ENCODE measurements at regions not wholly inside any gene's neighbourhood (a gene's known extent, or its start where the extent isn't known, plus 50 kb on each side); places are given as distances from the start of the nearest gene placed in this dataset.

DNA sequence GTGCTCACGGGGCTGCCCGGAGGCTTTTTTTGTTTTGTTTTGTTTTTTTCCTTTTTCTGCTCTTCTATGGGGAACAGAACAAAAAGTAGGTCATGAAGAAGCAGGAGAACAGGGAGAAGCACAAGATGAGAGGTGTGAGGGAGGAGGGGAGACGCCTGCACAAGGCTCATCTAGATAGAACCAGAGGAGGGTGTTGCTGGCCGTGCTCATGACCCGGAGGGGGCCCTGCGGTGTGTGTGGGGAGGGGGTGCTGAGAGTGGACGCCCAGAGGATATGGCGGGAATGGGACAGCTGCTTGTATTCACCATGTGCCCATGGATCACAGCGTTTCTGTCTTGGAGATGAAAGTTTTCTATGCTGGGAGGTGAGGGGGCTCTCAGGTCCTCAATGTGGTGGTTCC, 183.7 kb downstream of the FOXL1 start:
- no peak for DNase-seq (ENCODE audit: low read depth)
- peak overlapping the region; percentile 28 for H3K4me3 ChIP-seq (ENCODE audit: control insufficient read depth, low read depth, low read length)
- TF ChIP-seq, protein P1, sequence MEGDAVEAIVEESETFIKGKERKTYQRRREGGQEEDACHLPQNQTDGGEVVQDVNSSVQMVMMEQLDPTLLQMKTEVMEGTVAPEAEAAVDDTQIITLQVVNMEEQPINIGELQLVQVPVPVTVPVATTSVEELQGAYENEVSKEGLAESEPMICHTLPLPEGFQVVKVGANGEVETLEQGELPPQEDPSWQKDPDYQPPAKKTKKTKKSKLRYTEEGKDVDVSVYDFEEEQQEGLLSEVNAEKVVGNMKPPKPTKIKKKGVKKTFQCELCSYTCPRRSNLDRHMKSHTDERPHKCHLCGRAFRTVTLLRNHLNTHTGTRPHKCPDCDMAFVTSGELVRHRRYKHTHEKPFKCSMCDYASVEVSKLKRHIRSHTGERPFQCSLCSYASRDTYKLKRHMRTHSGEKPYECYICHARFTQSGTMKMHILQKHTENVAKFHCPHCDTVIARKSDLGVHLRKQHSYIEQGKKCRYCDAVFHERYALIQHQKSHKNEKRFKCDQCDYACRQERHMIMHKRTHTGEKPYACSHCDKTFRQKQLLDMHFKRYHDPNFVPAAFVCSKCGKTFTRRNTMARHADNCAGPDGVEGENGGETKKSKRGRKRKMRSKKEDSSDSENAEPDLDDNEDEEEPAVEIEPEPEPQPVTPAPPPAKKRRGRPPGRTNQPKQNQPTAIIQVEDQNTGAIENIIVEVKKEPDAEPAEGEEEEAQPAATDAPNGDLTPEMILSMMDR (conservative IDR thresholded peaks at IDR 0.05; ENCODE audit: control insufficient read depth, insufficient read depth, low read depth, low read length): no peak

DNA sequence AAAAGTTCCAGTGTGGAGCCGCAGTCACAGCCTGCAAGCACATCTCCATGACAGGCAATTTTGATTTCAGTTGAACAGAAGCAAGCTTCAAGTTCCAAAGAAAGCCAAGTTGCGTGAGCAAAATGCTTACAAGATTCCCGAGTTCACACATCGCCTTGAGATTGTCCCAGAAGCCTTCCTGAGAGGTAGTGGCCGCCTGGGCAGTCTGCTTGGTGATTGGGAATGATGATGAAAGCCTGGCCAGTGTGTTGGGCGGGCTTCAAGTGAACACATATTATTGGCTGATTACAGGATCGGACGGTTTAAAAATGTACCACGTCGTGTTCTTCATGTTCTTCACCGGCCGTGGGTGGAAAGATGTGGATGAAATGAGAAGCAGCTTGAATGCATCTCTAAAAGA, 185.5 kb downstream of the FOXL1 start:
- H3K4me3 ChIP-seq (ENCODE audit: control insufficient read depth, low read depth, low read length): peak overlapping the region; percentile 12
- peak; percentile 36 for DNase-seq (ENCODE audit: low read depth)
- TF ChIP-seq, protein P1 (conservative IDR thresholded peaks at IDR 0.05; ENCODE audit: control insufficient read depth, insufficient read depth, low read depth, low read length): no peak

DNA sequence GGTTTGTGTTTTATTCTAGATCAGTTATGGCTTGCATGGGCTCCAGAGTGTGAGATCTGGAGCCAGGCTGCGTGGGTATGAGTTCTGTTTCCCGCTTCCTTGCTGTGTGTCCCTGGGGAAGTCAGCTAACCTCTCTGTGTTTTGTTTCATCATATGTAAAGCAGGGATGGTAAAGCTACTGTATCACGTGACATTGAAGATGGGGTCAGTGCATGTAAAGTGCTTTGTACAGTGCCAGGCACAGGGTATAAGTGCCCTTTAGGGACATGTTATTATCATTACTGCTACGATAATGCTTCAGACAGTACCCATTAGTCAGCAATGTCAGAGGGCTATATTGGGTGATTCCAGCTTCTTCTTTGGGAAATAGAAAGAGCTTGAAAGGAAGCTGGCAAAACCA, 186.2 kb downstream of the FOXL1 start:
- TF ChIP-seq, protein P1 (conservative IDR thresholded peaks at IDR 0.05; ENCODE audit: control insufficient read depth, insufficient read depth, low read depth, low read length): no peak

DNA sequence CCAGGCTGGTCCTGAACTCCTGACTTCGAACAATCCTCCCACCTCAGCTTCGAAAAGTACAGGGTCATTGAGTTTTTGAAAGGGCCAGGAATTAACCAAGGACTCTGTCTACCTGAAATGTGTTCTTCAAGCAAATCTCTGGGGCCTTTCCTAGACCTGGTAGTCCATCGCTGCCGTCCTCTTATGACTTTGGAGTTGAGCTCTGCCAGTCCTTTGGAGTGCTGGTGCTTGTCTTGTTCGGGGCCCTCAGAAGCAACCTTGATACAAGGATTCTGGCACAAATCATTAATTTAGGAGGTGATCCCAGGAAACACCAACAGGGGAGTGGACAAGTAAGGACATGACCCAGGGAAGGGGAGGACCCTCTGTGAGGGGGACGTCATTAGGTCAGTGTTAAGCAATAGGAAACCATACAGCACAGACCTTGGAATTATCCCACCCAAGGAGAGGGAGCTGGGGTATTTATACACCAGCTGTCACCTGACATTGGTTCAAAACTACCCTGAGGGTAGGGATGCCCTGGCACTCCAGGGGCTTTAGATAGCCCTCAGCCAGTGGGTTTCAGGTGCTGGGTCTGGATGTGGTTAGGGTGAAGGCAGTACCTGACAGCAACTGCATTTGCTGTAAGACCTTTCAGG, 187.2 kb downstream of the FOXL1 start:
- TF ChIP-seq, protein P1 (conservative IDR thresholded peaks at IDR 0.05; ENCODE audit: control insufficient read depth, insufficient read depth, low read depth, low read length): no peak
- no peak for DNase-seq (ENCODE audit: low read depth)
- no peak overlapping the region for H3K4me3 ChIP-seq (ENCODE audit: control insufficient read depth, low read depth, low read length)

More for the DNA sequence above, 186.2 kb downstream of the FOXL1 start:
- DNase-seq (ENCODE audit: low read depth): no peak
- H3K4me3 ChIP-seq (ENCODE audit: control insufficient read depth, low read depth, low read length): no peak overlapping the region

DNA sequence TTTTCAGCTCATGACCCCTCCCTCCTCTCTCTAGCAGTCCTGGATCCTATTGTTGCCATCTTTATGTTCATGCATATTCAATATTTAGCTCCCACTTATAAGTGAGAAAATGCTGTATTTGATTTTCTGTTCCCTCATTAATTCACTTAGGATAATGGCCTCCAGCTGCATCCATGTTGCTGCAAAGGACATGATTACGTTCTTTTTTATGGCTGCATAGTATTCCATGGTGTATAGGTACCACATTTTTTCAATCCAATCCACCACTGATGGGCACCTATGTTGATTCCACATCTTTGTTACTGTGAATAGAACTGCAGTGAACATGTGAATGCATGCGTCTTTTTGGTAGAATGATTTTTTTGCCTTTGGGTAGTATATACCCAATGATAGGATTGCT, 188.4 kb downstream of the FOXL1 start:
- TF ChIP-seq, protein P1 (conservative IDR thresholded peaks at IDR 0.05; ENCODE audit: control insufficient read depth, insufficient read depth, low read depth, low read length): no peak
- no peak overlapping the region for H3K4me3 ChIP-seq (ENCODE audit: control insufficient read depth, low read depth, low read length)
- DNase-seq (ENCODE audit: low read depth): no peak

DNA sequence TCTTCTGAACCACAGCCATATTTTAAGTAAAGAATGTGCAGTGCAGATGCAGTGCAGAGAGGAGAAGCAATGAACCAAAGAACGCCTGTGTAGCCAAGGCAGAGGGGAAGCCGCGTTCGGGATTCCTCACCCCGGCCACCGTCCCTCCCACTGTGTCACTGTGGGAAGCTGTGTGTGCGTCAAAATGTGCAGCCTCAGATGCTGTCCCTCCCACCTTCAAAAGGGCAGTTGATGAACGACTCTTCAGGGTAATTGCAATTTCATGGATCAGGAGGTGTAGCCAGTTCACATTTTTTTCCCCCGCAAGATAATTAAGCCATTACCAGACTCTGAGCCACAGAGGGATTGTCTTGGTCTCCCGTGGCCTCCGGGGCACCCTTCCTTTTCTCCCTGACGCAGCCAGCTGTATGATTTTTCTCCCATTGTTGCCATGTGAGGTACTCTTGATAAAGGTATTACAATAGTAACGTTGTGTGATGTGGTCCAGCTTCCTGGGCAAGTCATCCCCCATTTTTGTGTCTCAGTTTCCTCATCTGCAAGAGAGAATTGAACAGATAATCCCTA, 190.0 kb downstream of the FOXL1 start:
- no peak for DNase-seq (ENCODE audit: low read depth)
- TF ChIP-seq, protein P1 (conservative IDR thresholded peaks at IDR 0.05; ENCODE audit: control insufficient read depth, insufficient read depth, low read depth, low read length): no peak
- no peak overlapping the region for H3K4me3 ChIP-seq (ENCODE audit: control insufficient read depth, low read depth, low read length)

Measured in fibroblast of mammary gland (primary cell).